RWPE1 (cell line): ENCODE measurements at regions not wholly inside any gene's neighbourhood (a gene's known extent, or its start where the extent isn't known, plus 50 kb on each side); places are given as distances from the start of the nearest gene placed in this dataset.

Experiments
- CTCF ChIA-PET: fragments of 350-600 bp; sonication (Branson Sonifier 250); formaldehyde crosslinking; extraction: SDS; loops from one replicate; lab custom pipeline; 2021; lab: Yijun Ruan, JAX
- POLR2A ChIA-PET: fragments of 400-600 bp; formaldehyde crosslinking; extraction: SDS; loops from one replicate; lab custom pipeline; 2020; ENCODE audit warnings: antibody characterized with exemption; ENCODE audit not compliant: low non-redundant PET; lab: Yijun Ruan, JAX
- DNase-seq: peaks from one replicate; pipeline ENCODE4 v3.0.0; 2012; ENCODE audit warnings: low spot score
- H3K27ac ChIP-seq: fragments of 450-650 bp; 2 replicates; pipeline ENCODE4 v1.5.1; 2017
- CTCF ChIP-seq: fragments of 450-650 bp; conservative IDR thresholded peaks from 2 replicates; pipeline ENCODE4 v1.5.1; 2017; ENCODE audit warnings: low read depth, mild to moderate bottlenecking

GRCh38 chr12:20188930-20189653 lies 179.2 kb upstream of the PDE3A start:
- DNase-seq = no peak
- no peak for TF ChIP-seq CTCF
- POLR2A ChIA-PET = no interaction called here
- CTCF ChIA-PET = no interaction called here
- H3K27ac ChIP-seq = no peak overlapping the region

- no peak for DNase-seq
- H3K27ac ChIP-seq = no peak overlapping the region
- TF ChIP-seq CTCF = no peak
- CTCF ChIA-PET = no interaction called here
- POLR2A ChIA-PET = no interaction called here
These were observed 178.6 kb upstream of the PDE3A start for GRCh38 chr12:20189767-20190166.

- DNase-seq = no peak
- no peak overlapping the region for H3K27ac ChIP-seq
- POLR2A ChIA-PET = no interaction called here
- TF ChIP-seq CTCF = no peak
- CTCF ChIA-PET = interaction anchor here (0.9 to 1.0 kb wide), 2 partner anchors 26 to 64 kb away, joined by 3 to 4 read pairs; no protein-coding TSS in a partner anchor
These were observed 174.2 kb upstream of the PDE3A start for GRCh38 chr12:20194171-20194570.

DNA sequence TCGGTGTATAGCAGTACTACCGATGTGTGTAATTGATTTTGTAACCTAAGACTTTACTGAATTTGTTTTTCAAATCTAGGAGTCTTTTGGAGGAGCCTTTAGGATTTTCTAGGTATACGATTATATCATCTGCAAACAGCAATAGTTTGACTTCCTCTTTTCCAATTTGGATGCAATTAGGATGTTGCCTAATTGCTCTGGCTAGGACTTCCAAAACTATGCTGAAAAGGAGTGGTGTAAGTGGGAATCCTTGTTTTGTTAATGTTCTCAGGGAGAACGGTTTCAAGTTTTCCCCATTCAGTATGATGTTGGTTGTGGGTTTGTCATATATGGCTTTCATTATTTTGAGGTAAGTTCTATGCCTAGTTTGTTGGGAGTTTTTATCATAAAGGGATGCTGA lies 171.6 kb upstream of the PDE3A start:
- POLR2A ChIA-PET = no interaction called here
- TF ChIP-seq CTCF = no peak
- no peak overlapping the region for H3K27ac ChIP-seq
- CTCF ChIA-PET = no interaction called here
- DNase-seq = no peak

- DNase-seq = no peak
- H3K27ac ChIP-seq = no peak overlapping the region
- ChIA-PET CTCF (no interaction called here), POLR2A (no interaction called here)
- no peak for TF ChIP-seq CTCF
These were observed 170.9 kb upstream of the PDE3A start for GRCh38 chr12:20197411-20197810.

- POLR2A ChIA-PET = no interaction called here
- CTCF ChIA-PET = no interaction called here
- no peak for TF ChIP-seq CTCF
- H3K27ac ChIP-seq = no peak overlapping the region
- DNase-seq = no peak
These were observed 168.6 kb upstream of the PDE3A start for GRCh38 chr12:20199780-20200179.
